ENCODE measurements at regions not wholly inside any gene's neighbourhood (a gene's known extent, or its start where the extent isn't known, plus 50 kb on each side); places are given as distances from the start of the nearest gene placed in this dataset.

DNA sequence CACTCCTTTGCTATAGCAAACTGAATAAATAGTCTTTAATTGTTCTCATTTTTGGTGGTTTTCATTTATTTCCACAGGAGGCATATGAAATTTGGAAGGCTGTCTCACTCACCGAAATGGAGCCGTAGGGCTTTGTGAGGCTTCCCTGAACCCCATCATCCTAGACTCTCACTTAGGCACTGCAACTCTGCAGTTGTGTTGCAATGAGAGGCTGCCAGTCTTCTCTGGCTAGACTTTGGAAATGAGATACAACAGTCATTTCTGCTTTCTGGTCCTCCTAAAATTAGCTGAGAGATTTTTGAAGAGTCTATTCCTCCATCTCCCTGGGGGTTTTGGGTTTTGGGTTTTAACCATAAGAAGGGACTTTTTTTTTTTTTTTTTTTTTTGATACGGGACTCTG lies 146.5 kb downstream of the SH3BGRL start:
- no peak overlapping the region for H3K4me2 ChIP-seq (ENCODE audit: low read length)
- H2AFZ ChIP-seq, result no peak overlapping the region
- no peaks in the 10 kb centered on the region for H3K36me3 ChIP-seq (ENCODE audit: control insufficient read depth, insufficient read depth, low read length)
- H3K27ac ChIP-seq, result no peak overlapping the region
- H3K4me1 ChIP-seq, result no peaks in the 10 kb centered on the region
- H3K79me2 ChIP-seq, result no peaks in the 10 kb centered on the region
- H3K9me3 ChIP-seq (ENCODE audit: control insufficient read depth, low read length), result no peaks in the 10 kb centered on the region
- H3K27me3 ChIP-seq (ENCODE audit: control insufficient read depth, insufficient read depth, low read length), result no peaks in the 10 kb centered on the region
- no peak for TF ChIP-seq CTCF (IDR thresholded peaks at IDR 0.05)
- H3K4me3 ChIP-seq (ENCODE audit: low read depth, low read length), result no peak overlapping the region
- no peak overlapping the region for H3K9ac ChIP-seq

GRCh38 chrX:81354954-81355353 lies 153.1 kb downstream of the SH3BGRL start:
- no peaks in the 10 kb centered on the region for H3K36me3 ChIP-seq (ENCODE audit: control insufficient read depth, insufficient read depth, low read length)
- no peaks in the 10 kb centered on the region for H3K27me3 ChIP-seq (ENCODE audit: control insufficient read depth, insufficient read depth, low read length)
- H3K9ac ChIP-seq, result no peak overlapping the region
- no peaks in the 10 kb centered on the region for H3K9me3 ChIP-seq (ENCODE audit: control insufficient read depth, low read length)
- no peaks in the 10 kb centered on the region for H3K79me2 ChIP-seq
- no peaks in the 10 kb centered on the region for H3K4me1 ChIP-seq
- H2AFZ ChIP-seq, result no peak overlapping the region
- no peak for TF ChIP-seq CTCF (IDR thresholded peaks at IDR 0.05)
- H3K4me3 ChIP-seq (ENCODE audit: low read depth, low read length), result no peak overlapping the region
- no peak overlapping the region for H3K4me2 ChIP-seq (ENCODE audit: low read length)
- H3K27ac ChIP-seq, result no peak overlapping the region

GRCh38 chrX:81355436-81355835 lies 153.5 kb downstream of the SH3BGRL start:
- Histone ChIP-seq H3K4me1 (no peaks in the 10 kb centered on the region), H2AFZ (no peak overlapping the region), H3K36me3 (ENCODE audit: control insufficient read depth, insufficient read depth, low read length) (no peaks in the 10 kb centered on the region), H3K4me2 (ENCODE audit: low read length) (no peak overlapping the region), H3K27me3 (ENCODE audit: control insufficient read depth, insufficient read depth, low read length) (no peaks in the 10 kb centered on the region), H3K9me3 (ENCODE audit: control insufficient read depth, low read length) (no peaks in the 10 kb centered on the region), H3K27ac (no peak overlapping the region), H3K9ac (no peak overlapping the region), H3K4me3 (ENCODE audit: low read depth, low read length) (no peak overlapping the region), H3K79me2 (no peaks in the 10 kb centered on the region)
- TF ChIP-seq CTCF (IDR thresholded peaks at IDR 0.05), result no peak

- Histone ChIP-seq H3K4me1 (no peaks in the 10 kb centered on the region), H2AFZ (no peak overlapping the region), H3K27ac (no peak overlapping the region), H3K9me3 (ENCODE audit: control insufficient read depth, low read length) (no peaks in the 10 kb centered on the region), H3K36me3 (ENCODE audit: control insufficient read depth, insufficient read depth, low read length) (no peaks in the 10 kb centered on the region), H3K4me2 (ENCODE audit: low read length) (no peak overlapping the region), H3K9ac (no peak overlapping the region), H3K4me3 (ENCODE audit: low read depth, low read length) (no peak overlapping the region), H3K27me3 (ENCODE audit: control insufficient read depth, insufficient read depth, low read length) (no peaks in the 10 kb centered on the region), H3K79me2 (no peaks in the 10 kb centered on the region)
- no peak for TF ChIP-seq CTCF (IDR thresholded peaks at IDR 0.05)
Observed at GRCh38 chrX:81367291-81367690, 165.4 kb downstream of the SH3BGRL start.

DNA sequence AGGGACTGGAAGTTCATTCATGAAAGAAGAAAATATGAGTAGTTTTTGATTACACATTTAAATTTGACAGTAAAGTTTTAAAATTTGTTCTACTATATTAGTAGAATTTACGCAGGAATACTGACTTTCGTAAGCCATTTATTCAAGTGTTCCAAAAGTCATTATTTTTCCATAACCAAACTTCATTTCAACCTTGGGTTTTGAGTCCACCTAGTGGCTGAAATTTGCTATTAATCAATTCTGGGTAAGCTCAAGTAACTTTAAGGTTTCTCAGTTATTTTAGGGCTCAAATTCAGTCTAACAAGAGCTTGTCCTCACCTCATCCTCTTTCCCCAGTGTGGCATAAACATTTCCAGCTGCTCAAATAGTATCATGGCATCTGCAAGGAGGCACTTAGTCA lies 175.4 kb downstream of the SH3BGRL start:
- H3K4me2 ChIP-seq (ENCODE audit: low read length), result no peak overlapping the region
- no peak overlapping the region for H3K9ac ChIP-seq
- H3K27ac ChIP-seq, result no peak overlapping the region
- no peak overlapping the region for H3K4me3 ChIP-seq (ENCODE audit: low read depth, low read length)
- no peak overlapping the region for H2AFZ ChIP-seq
- H3K36me3 ChIP-seq (ENCODE audit: control insufficient read depth, insufficient read depth, low read length), result no peaks in the 10 kb centered on the region
- H3K27me3 ChIP-seq (ENCODE audit: control insufficient read depth, insufficient read depth, low read length), result no peaks in the 10 kb centered on the region
- H3K79me2 ChIP-seq, result no peaks in the 10 kb centered on the region
- no peaks in the 10 kb centered on the region for H3K9me3 ChIP-seq (ENCODE audit: control insufficient read depth, low read length)
- H3K4me1 ChIP-seq, result no peaks in the 10 kb centered on the region
- TF ChIP-seq CTCF (IDR thresholded peaks at IDR 0.05), result peak; percentile 32

Data from parathyroid adenoma (tissue), 2 donors.